NCI-H524 treated with DMSO at 0.1 percent for 48 hours (cell line): ENCODE measurements at regions not wholly inside any gene's neighbourhood (a gene's known extent, or its start where the extent isn't known, plus 50 kb on each side); places are given as distances from the start of the nearest gene placed in this dataset.

ENCODE experiments used
- DNase-seq: peaks from one replicate; lab custom pipeline; 2025; lab: John Stamatoyannopoulos, UW

GRCh38 chr1:181326348-181326747 lies 157.0 kb upstream of the CACNA1E start:
- DNase-seq, result no peak

- no peak for DNase-seq
Observed at GRCh38 chr1:181327796-181328195, 155.5 kb upstream of the CACNA1E start.

GRCh38 chr1:181334724-181335123 lies 148.6 kb upstream of the CACNA1E start:
- no peak for DNase-seq

GRCh38 chr1:181335631-181336030 lies 147.7 kb upstream of the CACNA1E start:
- no peak for DNase-seq

- no peak for DNase-seq
Observed at GRCh38 chr1:181341026-181341632, 142.2 kb upstream of the CACNA1E start.

GRCh38 chr1:181344091-181344490 lies 139.2 kb upstream of the CACNA1E start:
- no peak for DNase-seq

- DNase-seq, result no peak
Observed at GRCh38 chr1:181345146-181345545, 138.2 kb upstream of the CACNA1E start.

- no peak for DNase-seq
Observed at GRCh38 chr1:181347495-181348390, 135.6 kb upstream of the CACNA1E start.

GRCh38 chr1:181349512-181349911 lies 133.8 kb upstream of the CACNA1E start:
- no peak for DNase-seq

- no peak for DNase-seq
Observed at GRCh38 chr1:181350131-181350530, 133.2 kb upstream of the CACNA1E start.

- DNase-seq, result no peak
Observed at GRCh38 chr1:181351740-181352139, 131.6 kb upstream of the CACNA1E start.

- no peak for DNase-seq
Observed at GRCh38 chr1:181352695-181353094, 130.6 kb upstream of the CACNA1E start.

GRCh38 chr1:181353526-181353925 lies 129.8 kb upstream of the CACNA1E start:
- DNase-seq, result no peak

GRCh38 chr1:181354865-181355264 lies 128.5 kb upstream of the CACNA1E start:
- DNase-seq, result no peak

- no peak for DNase-seq
Observed at GRCh38 chr1:181356505-181357340, 126.6 kb upstream of the CACNA1E start.

GRCh38 chr1:181359012-181359411 lies 124.3 kb upstream of the CACNA1E start:
- no peak for DNase-seq

GRCh38 chr1:181364801-181365200 lies 118.5 kb upstream of the CACNA1E start:
- DNase-seq, result no peak

- DNase-seq, result no peak
Observed at GRCh38 chr1:181366910-181367309, 116.4 kb upstream of the CACNA1E start.

- no peak for DNase-seq
Observed at GRCh38 chr1:181369416-181369815, 113.9 kb upstream of the CACNA1E start.

GRCh38 chr1:181383695-181384094 lies 99.6 kb upstream of the CACNA1E start:
- DNase-seq, result no peak

GRCh38 chr1:181386340-181386739 lies 97.0 kb upstream of the CACNA1E start:
- DNase-seq, result no peak

- DNase-seq, result no peak
Observed at GRCh38 chr1:181386951-181387350, 96.4 kb upstream of the CACNA1E start.

- DNase-seq, result no peak
Observed at GRCh38 chr1:181387702-181388101, 95.6 kb upstream of the CACNA1E start.
